Body of pancreas (tissue), 4 donors: ENCODE measurements at regions not wholly inside any gene's neighbourhood (a gene's known extent, or its start where the extent isn't known, plus 50 kb on each side); places are given as distances from the start of the nearest gene placed in this dataset.

Experiments used
- POLR2A ChIP-seq, 3 donors: fragments of 450-650 bp; IDR thresholded peaks; one replicate each; pipeline ENCODE4 v1.6.1; 2016; ENCODE audit warnings: antibody characterized with exemption in 3 of 3, mild to moderate bottlenecking in 2 of 3
- TF ChIP-seq, protein P1 (sequence below), 7 experiments: fragments of 450-650 bp in 4 of 7; fragments of 200-600 bp in 3 of 7; sonication (generic) in 3 of 7; IDR thresholded peaks; one replicate each; pipeline ENCODE4 v1.5.1; 2016 to 2019; ENCODE audit warnings: antibody characterized with exemption in 7 of 7

DNA sequence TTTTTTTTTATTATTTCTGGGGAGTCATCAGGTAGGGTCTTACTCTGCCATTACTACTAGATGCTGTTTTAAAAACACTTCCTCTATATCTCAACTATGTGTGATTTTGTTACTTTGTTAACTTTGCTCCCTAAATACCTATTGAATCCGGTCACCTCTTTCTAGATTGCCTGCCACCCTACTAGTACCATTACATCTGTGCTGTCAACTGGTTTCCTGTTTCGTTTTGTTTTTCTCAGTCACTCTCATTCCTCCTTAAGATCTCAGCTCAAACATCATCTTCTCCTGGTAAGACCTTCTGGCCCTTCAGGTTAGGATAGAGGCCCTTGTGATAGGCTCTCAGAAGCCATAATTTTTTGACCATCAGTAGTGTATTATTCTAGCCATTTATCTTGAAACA lies 324.2 kb upstream of the ATP10B start:
- TF ChIP-seq, protein P1, sequence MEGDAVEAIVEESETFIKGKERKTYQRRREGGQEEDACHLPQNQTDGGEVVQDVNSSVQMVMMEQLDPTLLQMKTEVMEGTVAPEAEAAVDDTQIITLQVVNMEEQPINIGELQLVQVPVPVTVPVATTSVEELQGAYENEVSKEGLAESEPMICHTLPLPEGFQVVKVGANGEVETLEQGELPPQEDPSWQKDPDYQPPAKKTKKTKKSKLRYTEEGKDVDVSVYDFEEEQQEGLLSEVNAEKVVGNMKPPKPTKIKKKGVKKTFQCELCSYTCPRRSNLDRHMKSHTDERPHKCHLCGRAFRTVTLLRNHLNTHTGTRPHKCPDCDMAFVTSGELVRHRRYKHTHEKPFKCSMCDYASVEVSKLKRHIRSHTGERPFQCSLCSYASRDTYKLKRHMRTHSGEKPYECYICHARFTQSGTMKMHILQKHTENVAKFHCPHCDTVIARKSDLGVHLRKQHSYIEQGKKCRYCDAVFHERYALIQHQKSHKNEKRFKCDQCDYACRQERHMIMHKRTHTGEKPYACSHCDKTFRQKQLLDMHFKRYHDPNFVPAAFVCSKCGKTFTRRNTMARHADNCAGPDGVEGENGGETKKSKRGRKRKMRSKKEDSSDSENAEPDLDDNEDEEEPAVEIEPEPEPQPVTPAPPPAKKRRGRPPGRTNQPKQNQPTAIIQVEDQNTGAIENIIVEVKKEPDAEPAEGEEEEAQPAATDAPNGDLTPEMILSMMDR (IDR thresholded peaks at IDR 0.05): no peak
- TF ChIP-seq POLR2A (IDR thresholded peaks at IDR 0.05): no peak
